ENCODE measurements at regions not wholly inside any gene's neighbourhood (a gene's known extent, or its start where the extent isn't known, plus 50 kb on each side); places are given as distances from the start of the nearest gene placed in this dataset.

- TF ChIP-seq CTCF (IDR thresholded peaks at IDR 0.05), result no peak
- no peak for TF ChIP-seq POLR2A (IDR thresholded peaks at IDR 0.05)
- no peak for TF ChIP-seq POLR2AphosphoS5 (IDR thresholded peaks at IDR 0.05; ENCODE audit: insufficient read depth in 1 of 2, low read depth in 1 of 2)
These were observed 245.7 kb downstream of the SP3 start for GRCh38 chr2:173719471-173719870.

All from vagina (tissue), 2 donors.